HG03060 (cell line): ENCODE measurements at regions not wholly inside any gene's neighbourhood (a gene's known extent, or its start where the extent isn't known, plus 50 kb on each side); places are given as distances from the start of the nearest gene placed in this dataset.
"Not testable (repeated sequence)": the region's sequence is repeated elsewhere in the genome, so short reads cannot be mapped to it uniquely, and the experiment has no call there.

Experiments
- ATAC-seq: cut with Tn5 transposase; IDR thresholded peaks from one replicate; pipeline ENCODE4 v1.9.1; 2021; ENCODE audit warnings: low read depth, moderate number of reproducible peaks; ENCODE audit not compliant: unreplicated experiment

DNA sequence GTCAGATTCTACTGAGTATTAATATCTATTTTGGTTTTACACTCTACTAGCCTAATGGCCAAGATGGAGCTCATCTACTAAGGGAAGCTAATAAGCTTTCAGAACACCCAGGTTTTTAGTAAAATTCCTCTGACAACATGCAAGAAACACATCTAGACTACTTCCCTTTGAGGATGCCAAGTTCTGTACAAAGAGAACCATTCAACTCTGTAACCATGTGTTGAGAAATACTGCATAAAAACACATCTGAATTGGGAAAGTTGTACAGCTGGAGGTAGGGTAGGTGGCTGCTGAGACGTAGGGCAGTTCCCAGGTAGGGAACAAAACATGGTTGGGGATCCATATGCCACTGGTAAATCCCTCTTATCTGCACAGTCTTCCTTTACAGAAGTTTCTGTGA is 66.2 kb downstream of the SC5D start:
- ATAC-seq = no peak

DNA sequence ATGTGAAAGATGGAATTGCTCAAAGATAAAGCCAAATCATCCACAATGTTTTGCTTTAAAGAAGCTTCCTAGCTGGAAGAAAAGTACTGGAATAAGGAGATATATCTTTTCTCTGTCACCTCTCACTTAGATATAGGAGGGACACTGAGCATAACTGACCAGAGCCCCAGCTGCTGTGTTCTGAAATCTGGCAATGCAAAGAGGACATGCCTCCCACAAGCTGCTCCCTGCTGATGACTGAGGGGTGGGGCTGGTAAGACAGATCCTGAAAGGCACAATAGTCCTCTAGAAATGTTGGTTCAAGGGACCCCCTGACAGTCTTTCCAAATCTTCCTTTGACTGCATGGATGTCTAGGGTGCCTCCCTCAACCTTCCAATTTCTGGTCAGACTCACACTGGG is 67.0 kb downstream of the SC5D start:
- no peak for ATAC-seq

DNA sequence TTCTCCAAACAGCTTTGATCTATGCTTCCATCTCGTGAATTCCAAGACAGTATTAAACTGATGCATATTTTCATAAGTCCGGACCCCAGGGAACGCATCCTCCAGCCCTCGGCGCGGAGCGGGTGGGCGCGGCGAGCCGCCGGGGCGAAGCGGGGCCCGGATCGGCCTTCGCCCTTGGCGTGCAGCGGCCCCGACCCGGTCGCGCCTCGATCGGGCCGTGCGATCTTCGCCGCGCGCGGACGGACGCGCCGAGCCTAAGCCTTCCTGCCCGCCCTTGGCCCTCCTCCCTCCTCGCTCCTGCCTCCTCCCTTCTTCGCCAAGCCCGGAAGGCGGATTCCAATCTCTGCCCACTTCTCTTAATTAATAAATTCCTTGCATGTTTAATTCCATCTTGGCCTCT is 70.4 kb downstream of the SC5D start:
- ATAC-seq = not testable (repeated sequence)

DNA sequence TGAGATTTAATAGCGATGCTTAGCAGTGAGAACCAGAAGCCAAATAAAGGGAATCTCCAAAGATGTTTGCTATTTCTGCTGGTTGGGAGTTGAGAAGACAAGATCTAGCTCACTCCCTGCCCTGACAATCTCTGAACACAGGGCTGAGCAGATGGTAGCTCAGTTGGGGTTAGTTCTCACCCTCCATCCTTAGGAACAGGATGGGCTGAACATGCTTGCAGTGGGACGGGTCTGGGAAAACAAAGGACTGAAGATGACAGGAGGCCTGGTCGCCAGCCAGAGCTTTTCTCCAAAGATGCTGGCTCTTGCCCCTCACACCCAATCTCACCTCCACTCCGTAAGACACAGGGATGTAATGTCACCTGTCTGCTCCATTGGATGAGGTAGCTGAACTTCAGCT is 72.7 kb downstream of the SC5D start:
- ATAC-seq = no peak

DNA sequence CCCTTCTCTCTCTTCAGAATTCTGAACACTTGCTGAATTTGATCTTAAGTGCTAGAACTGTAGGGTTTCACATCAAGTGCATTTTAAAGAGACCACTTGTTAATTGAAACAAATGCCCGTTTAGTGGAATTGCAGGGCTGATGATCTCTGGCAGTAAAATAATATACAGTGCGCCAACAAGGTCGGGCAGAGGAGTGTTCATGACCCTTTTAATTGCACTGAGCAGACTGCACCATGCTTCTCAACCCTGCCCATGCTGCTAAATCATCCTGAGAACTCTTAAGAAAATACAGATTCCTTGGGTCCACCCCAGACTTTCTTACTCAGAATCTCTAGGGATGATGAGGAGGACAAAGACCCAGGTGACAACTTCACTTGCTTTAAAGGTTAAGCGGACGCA is 73.5 kb downstream of the SC5D start:
- no peak for ATAC-seq

DNA sequence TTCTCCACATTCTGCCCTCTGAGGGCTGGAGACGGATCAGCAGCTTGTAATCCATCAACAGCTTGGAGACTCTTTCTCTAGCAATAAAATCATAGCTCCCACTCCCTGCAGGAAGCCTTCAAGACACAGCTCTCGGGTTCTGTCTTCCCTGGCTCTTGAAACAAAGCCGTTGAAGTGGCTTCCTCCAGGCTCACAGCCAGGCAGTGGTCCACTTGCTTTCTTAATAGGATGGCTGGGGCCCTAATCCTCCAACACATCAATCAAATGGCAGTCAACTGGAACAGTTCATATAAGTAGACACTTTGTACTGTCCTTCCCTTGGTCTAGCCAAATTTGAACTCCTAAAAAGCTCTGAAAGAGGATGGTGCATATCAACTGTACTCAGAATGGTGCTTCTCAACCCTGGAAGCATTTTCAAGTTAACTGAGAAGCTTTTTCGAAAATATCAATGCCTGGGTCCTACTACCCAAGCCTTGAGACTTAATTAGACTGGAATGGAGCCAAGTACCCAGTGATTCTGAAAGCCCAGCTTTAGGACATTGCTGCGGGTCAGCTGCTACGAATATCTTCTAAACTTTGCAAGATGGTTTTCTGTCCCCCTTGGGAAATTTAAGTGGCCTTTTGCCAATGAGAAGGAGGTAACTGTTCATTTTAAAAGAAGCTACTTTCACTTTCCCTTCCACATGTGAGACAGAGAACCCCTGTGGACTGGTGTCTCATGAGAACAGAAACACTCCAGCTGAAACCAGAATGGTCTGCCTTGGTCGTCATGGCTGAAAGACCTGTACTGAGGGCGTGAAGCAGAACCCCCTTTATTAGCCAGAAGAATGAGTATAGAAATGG is 74.7 kb downstream of the SC5D start:
- ATAC-seq = peak; percentile 90

DNA sequence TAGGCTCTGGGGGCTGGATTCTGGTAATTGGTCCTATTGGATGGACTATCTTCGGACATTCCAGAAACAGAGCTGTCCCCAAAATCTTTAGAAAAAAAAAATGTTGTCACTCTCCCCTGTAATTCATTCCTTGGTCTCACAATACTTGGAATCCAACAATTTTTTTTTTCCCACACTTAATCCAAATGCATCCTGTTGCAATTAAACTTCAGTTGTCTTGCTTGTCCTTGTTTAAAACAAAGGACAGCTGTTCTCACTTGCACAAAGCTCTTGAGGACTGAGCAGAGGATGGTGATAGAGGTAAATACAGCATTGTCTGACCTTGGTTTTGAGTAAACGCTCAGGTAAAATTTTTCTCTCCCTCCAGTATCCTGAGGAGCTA is 75.3 kb downstream of the SC5D start:
- ATAC-seq = no peak

DNA sequence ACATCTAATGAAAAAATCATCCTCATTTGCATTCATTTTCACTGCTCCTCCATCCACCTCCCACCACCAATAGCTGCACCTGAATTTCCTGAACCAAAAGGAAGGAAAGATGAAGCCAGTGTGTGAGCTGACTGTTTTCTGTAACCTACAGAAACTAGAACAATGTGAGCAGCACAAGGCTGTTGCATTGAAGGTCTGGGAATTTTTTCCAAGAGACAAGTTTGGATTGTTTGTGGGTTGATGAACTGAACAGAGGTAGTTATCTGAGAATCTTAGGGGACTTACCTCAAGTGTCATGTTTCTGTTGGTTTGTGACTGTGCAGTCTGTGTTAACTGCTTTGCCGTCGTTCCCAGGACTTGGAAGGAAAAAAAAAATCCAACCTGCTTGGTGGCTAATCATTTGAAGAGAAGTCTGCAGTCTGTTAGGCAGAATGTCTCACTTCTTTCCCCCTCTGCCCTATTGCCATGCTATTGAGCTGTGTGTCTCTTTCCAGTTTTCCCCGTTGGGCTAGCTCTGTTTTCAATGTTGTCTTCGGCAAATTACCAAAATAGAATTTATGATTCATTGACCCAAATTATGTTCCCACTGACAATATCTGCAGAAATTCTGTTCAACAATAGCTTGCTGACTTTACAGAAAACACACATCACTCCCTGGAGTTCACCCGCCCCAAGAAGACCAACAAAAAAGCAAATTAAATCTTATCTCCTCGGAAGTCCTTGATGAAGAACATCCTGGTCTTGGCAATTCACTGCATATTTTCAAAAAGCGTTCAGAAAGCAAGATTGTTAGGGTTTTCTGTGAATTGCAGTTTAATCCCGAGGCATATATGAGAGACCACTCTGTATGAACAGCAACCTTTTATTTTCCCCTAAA is 76.0 kb downstream of the SC5D start:
- ATAC-seq = no peak

DNA sequence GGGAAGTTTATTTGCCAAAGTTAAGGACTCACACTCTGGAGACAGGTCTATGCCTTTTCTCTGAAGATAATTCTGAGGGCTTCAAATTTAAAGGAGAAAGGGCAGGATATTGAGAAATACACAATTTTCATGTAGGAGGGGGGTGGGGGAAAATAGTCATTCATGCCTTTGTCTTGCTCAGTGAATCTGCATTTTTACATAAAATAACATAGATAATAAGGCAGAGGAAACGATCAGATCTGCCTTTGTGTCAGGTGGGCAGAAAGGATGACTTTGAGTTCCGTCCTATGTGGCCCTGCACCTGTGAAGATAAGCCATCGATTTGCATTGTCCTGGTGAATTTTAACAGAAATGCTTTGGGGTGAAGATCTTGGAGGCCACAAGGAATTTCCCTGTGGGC is 76.8 kb downstream of the SC5D start:
- ATAC-seq = no peak

DNA sequence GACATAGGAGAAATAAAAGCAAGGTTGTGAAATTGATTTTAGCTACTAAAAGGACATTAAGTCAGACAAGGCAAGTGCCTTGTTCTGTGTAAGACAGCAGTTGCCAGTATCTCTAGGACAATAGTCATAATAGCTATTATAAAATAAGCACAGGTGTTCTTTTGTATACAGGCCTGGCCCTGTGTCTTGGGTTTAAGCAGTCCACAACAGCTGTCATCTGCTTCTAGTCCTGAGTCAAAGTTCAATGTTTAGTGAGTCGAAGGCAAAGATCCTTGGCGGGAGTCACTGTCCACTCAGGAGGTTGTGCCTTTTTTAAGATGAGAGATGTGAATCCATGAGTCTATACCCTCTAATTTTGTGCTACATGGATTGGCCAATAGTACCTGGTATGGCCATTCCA is 79.5 kb downstream of the SC5D start:
- ATAC-seq = no peak

DNA sequence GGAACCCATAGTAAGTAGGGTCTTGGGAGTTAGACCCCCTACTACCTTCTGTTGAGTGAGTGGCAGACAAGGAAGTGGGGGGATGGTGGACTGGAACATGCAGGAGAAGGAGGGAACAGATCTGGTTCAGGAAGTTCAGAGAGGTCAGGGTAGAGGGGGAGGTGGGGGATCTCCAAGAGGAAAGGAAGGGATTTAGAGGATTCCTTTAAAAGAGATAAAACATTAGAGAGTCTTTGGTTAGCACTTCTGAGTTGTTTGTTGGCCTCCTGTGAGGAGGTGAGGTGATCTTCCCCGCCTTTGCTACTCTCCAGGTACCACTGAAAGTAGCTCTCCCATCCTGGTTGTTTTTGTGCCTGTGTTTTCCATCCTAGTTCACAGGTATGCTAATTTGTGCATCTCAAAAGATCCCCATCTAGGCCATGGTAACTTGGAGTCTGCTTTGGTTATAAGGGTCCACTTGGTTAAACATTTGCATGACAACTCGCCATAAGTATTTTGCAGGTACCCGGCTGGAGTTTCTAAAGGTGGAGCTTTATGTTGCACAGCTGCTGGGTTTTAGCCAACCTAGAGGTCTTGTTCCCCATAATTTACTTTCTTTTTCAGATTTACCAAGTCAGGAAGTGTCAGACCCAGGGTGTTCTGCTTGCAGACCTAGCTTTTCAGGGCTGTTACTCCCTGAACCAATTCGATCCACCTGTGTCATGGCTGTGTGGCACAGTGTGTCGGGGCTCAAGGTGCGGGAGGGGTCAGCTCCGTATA is 79.3 kb upstream of the SORL1 start:
- peak; percentile 87 for ATAC-seq

DNA sequence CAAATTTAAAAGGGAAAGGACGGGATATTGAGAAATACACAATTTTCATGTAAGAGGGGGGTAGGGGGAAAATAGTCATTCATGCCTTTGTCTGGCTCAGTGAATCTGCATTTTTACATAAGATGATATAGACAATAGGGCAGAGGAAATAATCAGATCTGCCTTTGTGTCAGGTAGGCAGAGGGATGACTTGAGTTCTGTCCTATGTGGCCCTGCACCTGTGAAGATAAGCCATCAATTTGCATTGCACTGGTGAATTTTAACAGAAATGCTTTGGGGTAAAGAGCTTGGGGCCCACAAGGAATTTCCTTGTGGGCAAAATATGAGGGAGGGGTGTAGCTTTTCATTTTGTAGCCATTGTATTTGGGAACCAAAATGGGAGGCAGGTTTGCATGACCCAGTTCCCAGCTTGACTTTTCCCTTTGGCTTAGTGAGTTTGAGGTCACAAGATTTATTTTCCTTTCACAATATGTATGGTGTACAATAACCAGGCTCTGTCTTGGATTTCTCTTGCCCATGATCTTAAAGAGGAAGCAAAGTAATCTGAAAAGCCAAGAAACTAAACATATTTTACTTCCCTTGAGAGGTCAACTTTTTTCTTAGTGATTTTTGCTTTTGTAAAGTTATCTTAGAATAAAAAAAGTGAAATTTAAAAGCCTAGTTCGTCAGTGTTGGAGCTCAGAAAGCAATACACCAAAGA is 77.7 kb upstream of the SORL1 start:
- ATAC-seq = no peak

DNA sequence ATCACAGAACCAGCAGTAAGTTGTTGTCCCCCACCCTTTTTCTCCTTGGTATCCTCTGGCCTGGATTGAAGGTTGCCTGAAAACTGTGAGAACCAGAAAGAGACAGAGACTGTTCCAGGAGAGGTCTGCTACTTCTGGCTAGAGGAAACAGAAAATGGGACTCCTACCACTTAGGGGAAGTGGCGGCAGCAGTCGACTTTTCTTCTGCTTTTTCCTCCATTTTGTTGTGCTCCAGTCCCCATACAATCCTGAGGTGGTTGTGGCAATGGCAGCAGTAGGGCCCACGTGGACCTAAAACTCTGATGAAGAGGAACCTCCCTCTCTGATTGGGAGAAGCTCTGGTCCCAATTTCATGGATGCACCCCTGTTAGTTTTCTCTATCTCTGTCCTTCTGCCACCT is 76.0 kb upstream of the SORL1 start:
- no peak for ATAC-seq

DNA sequence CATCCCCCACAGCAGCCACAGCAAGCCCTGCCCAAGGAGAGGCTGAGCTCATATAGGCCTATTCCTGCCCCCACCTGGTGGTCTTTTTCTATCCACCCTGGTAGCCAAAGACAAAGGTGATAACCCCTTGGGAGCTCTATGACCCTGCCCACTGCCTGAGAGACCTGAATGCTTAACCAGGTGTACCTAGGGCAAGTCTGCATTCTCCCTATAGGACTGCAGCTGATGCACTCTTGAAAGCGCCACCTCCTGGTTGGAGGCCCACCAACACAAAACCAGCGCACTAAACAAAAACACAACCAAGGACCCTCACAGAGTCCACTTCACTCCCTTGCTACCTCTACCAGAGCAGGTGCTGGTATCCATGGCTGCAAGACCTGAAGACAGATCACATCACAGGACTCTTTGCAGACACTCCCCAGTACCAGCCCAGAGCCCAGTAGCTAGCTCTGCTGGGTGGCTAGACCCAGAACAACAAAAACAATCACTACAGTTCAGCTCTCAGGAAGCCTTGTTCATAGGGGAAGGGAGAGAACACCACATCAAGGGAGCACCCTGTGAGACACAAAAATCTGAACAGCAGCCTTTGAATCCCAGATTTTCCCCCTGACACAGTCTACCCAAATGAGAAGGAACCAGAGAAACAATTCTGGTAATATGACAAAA is 72.8 kb upstream of the SORL1 start:
- not testable (repeated sequence) for ATAC-seq

DNA sequence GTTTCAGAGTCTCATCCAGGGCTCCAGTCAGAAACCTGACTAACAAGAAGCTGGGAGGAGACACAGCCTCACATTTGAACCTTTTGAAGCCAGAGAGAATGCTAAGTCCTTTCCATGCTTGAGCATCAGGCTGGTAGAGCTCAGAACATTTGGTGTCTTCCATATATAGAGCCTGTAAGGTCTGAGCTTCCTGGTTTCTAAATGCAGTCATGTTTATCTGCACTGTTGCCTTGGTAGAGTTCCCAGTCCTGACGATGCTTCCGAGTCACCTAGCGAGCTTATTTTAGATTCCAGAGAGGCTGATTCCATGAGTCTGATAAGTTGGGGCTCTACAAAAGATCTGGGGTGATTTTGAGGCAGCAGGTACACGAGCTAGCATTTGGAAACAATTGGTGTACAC is 68.4 kb upstream of the SORL1 start:
- ATAC-seq = no peak

DNA sequence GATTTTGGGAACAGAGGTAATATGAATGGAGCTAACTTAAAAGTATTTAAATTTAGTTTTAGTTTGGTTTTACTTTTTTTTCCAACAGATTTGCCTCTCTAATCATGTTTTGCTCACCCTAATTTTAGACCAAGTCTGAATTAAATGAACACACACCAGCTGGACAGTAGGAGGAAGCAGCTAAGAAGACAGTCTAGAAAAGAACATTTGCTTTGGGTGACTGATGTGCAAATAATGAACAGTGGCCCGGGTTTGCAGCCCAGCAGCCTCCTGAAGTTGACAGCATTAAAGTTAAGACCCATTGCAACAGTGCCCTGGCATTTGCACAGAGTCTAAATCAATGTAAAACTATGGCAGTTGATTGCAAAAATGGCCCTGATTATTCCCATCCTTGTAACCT is 66.4 kb upstream of the SORL1 start:
- no peak for ATAC-seq
